ENCODE measurements at regions not wholly inside any gene's neighbourhood (a gene's known extent, or its start where the extent isn't known, plus 50 kb on each side); places are given as distances from the start of the nearest gene placed in this dataset.

GRCh38 chr2:34901739-34902138, 1302.6 kb upstream of the FAM98A start:
- TF ChIP-seq CTCF (IDR thresholded peaks at IDR 0.05) = no peak
- no peak for TF ChIP-seq POLR2A (IDR thresholded peaks at IDR 0.05)
